Mesenchymal stem cell (in vitro differentiated cells and primary cell): ENCODE measurements at regions not wholly inside any gene's neighbourhood (a gene's known extent, or its start where the extent isn't known, plus 50 kb on each side); places are given as distances from the start of the nearest gene placed in this dataset.

Experiments
- DNase-seq: peaks from one replicate; pipeline ENCODE4 v3.0.0-alpha.2; 2013
- H2AFZ ChIP-seq: one replicate; pipeline ENCODE4 v1.6.1; 2013; ENCODE audit warnings: low read depth, mild to moderate bottlenecking, control low read depth, inconsistent platforms, low read length, moderate library complexity
- H2AK5ac ChIP-seq: 2 replicates; pipeline ENCODE4 v1.6.1; 2013; ENCODE audit warnings: low read length, moderate library complexity, mild to moderate bottlenecking, inconsistent platforms; ENCODE audit not compliant: severe bottlenecking
- H2BK120ac ChIP-seq: one replicate; pipeline ENCODE4 v1.6.1; 2013; ENCODE audit warnings: low read depth, mild to moderate bottlenecking, inconsistent platforms, low read length, moderate library complexity
- H2BK12ac ChIP-seq, 2 experiments: one replicate each; pipeline ENCODE4 v1.6.1; 2013; ENCODE audit warnings: inconsistent platforms in 2 of 2, low read length in 2 of 2, mild to moderate bottlenecking in 2 of 2, moderate library complexity in 2 of 2, control low read depth in 1 of 2
- H2BK15ac ChIP-seq: one replicate; pipeline ENCODE4 v1.6.1; 2013; ENCODE audit warnings: mild to moderate bottlenecking, low read depth, inconsistent platforms; ENCODE audit not compliant: poor library complexity, severe bottlenecking
- H2BK5ac ChIP-seq: 2 replicates; pipeline ENCODE4 v1.6.1; 2013; ENCODE audit warnings: low read depth, mild to moderate bottlenecking, low read length, control low read depth, inconsistent platforms; ENCODE audit not compliant: poor library complexity, severe bottlenecking
- H3K14ac ChIP-seq, 2 experiments: one replicate each; pipeline ENCODE4 v1.6.1; 2013; ENCODE audit warnings: inconsistent platforms in 2 of 2, low read length in 2 of 2, control low read depth in 1 of 2, mild to moderate bottlenecking in 1 of 2, moderate library complexity in 1 of 2
- H3K18ac ChIP-seq, 2 experiments: one replicate each; pipeline ENCODE4 v1.6.1; 2013; ENCODE audit warnings: inconsistent platforms in 2 of 2, low read length in 2 of 2, control low read depth in 1 of 2, low read depth in 1 of 2, mild to moderate bottlenecking in 1 of 2
- H3K23ac ChIP-seq, 2 experiments: one replicate each; pipeline ENCODE4 v1.6.1; 2013; ENCODE audit warnings: inconsistent platforms in 2 of 2, low read length in 2 of 2, mild to moderate bottlenecking in 2 of 2, moderate library complexity in 2 of 2, control low read depth in 1 of 2
- H3K27ac ChIP-seq: 2 replicates; pipeline ENCODE4 v1.5.1; 2013; ENCODE audit warnings: mild to moderate bottlenecking, moderate library complexity, low read length, control low read depth, inconsistent platforms; ENCODE audit not compliant: poor library complexity, severe bottlenecking
- H3K27me3 ChIP-seq, 2 experiments: 2 replicates each; pipeline versions ENCODE4 v1.6.1 to v1.7.0; 2013; ENCODE audit warnings: low read length in 2 of 2, mild to moderate bottlenecking in 2 of 2, moderate library complexity in 2 of 2, control low read depth in 1 of 2, inconsistent platforms in 1 of 2; ENCODE audit not compliant: control insufficient read depth in 1 of 2, insufficient read depth in 1 of 2
- H3K36me3 ChIP-seq, 2 experiments: 2 replicates each; pipeline versions ENCODE4 v1.6.1 to v1.7.0; 2013; ENCODE audit warnings: low read length in 2 of 2, control low read depth in 1 of 2, inconsistent platforms in 1 of 2, low read depth in 1 of 2, mild to moderate bottlenecking in 1 of 2; ENCODE audit not compliant: insufficient read depth in 2 of 2, control insufficient read depth in 1 of 2
- H3K4ac ChIP-seq, 2 experiments: one replicate each; pipeline ENCODE4 v1.6.1; 2013; ENCODE audit warnings: inconsistent platforms in 2 of 2, low read length in 2 of 2, mild to moderate bottlenecking in 2 of 2, moderate library complexity in 2 of 2, control low read depth in 1 of 2, low read depth in 1 of 2
- H3K4me1 ChIP-seq: 2 replicates; pipeline ENCODE4 v1.6.1; 2013; ENCODE audit warnings: low read depth, low read length, control low read depth; ENCODE audit not compliant: control insufficient read depth, insufficient read depth
- H3K4me2 ChIP-seq: 2 replicates; pipeline ENCODE4 v1.6.1; 2013; ENCODE audit warnings: low read length, mild to moderate bottlenecking, inconsistent platforms; ENCODE audit not compliant: poor library complexity, severe bottlenecking
- H3K4me3 ChIP-seq, 2 experiments: 2 replicates each; pipeline versions ENCODE4 v1.5.1 to v1.7.0; 2013; ENCODE audit warnings: low read length in 2 of 2, mild to moderate bottlenecking in 2 of 2, control low read depth in 1 of 2, low read depth in 1 of 2; ENCODE audit not compliant: insufficient read depth in 1 of 2
- H3K79me1 ChIP-seq: replicated peaks from 2 replicates; pipeline ENCODE4 v1.6.1; 2013; ENCODE audit warnings: mild to moderate bottlenecking, control low read depth, low read length, inconsistent platforms; ENCODE audit not compliant: poor library complexity, severe bottlenecking
- H3K9ac ChIP-seq: 2 replicates; pipeline ENCODE4 v1.7.0; 2013; ENCODE audit warnings: mild to moderate bottlenecking, low read length, moderate library complexity
- H3K9me3 ChIP-seq: 2 replicates; pipeline ENCODE4 v1.7.0; 2013; ENCODE audit warnings: mild to moderate bottlenecking, low read length; ENCODE audit not compliant: control insufficient read depth
- H4K8ac ChIP-seq: one replicate; pipeline ENCODE4 v1.6.1; 2013; ENCODE audit warnings: inconsistent platforms, mild to moderate bottlenecking, low read length, moderate library complexity
- H4K91ac ChIP-seq: one replicate; pipeline ENCODE4 v1.6.1; 2013; ENCODE audit warnings: mild to moderate bottlenecking, low read length, inconsistent platforms
- WGBS: methylation state at CpG from one replicate; pipeline ENCODE4 v1.1.7; 2013; ENCODE audit warnings: mixed read lengths; 5-methylcytosine and 5-hydroxymethylcytosine counted together

DNA sequence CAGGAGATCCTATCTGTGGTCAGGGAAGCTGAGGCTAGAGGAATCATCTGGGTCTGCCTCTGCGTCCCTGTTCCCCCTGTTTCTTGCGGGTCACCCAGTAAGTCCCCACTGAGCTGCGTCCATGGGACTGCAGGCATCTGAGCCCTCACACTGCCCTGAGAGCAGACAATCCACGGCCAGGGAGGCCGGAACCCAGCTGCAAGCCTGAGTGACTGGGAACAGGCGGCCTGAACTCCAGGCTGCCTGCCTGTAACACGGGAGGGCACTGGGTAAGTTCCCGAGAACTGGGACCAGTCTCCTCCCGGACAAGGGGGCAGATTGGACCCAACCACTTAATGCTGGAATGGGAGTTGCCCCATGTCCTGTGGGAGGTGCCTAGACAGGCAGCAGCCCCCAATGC, 727.4 kb downstream of the BRD1 start:
- Histone ChIP-seq H3K14ac (no peak overlapping the region), H2BK5ac (no peak overlapping the region), H2BK12ac (no peak overlapping the region), H3K18ac (no peak overlapping the region), H3K9me3 (no peaks in the 10 kb centered on the region), H4K8ac (no peak overlapping the region), H4K91ac (no peak overlapping the region), H2BK120ac (no peak overlapping the region), H3K4ac (no peak overlapping the region), H2AFZ (no peak overlapping the region), H3K9ac (no peak overlapping the region), H3K4me1 (peaks cover 2% of the 10 kb centered on the region), H3K27me3 (peaks cover 0 to 8% of the 10 kb centered on the region in 2 experiments), H3K27ac (no peak overlapping the region), H2BK15ac (no peak overlapping the region), H3K79me1 (no peaks in the 10 kb centered on the region), H3K4me3 (no peak overlapping the region), H3K23ac (no peak overlapping the region), H3K36me3 (peaks cover 0 to 3% of the 10 kb centered on the region in 2 experiments), H3K4me2 (no peak overlapping the region), H2AK5ac (no peak overlapping the region)
- DNase-seq, result no peak
- 81% methylated on average over 9 of the region's 9 CpGs for WGBS

DNA sequence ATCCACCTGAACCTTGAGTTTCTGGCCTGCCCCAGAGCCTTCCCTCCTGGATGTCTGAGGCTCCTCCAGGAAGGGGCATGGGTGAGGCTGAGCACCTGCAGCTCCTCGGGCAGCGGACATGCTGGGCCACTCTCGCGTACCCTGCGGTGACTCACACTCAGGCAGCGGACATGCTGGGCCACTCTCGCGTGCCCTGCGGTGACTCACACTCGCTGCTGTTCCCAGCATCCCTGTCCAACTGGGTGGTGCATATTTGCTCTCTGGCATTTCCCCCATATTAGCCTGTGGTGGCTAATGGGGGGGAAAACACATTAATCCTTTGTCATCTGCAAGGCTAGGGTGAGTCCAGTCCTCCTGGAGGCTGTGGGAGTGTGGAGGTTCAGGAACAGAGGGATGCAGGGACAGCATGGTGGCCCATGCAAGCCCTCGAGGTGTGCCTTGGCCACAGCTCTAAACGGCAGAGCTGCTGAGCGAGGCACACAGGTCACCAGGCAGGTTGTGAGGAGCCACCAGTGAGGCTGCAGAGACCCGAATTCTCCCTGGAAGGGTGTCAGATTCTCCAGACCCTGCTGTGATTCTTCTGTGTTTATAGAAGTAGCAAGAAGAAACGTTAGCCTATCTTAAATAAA, 728.1 kb downstream of the BRD1 start:
- Histone ChIP-seq H2AK5ac (no peak overlapping the region), H3K9ac (no peak overlapping the region), H3K18ac (no peak overlapping the region), H3K4ac (no peak overlapping the region), H3K36me3 (peaks cover 0 to 3% of the 10 kb centered on the region in 2 experiments), H3K4me2 (no peak overlapping the region), H2BK12ac (no peak overlapping the region), H2BK120ac (no peak overlapping the region), H4K91ac (no peak overlapping the region), H2BK15ac (no peak overlapping the region), H3K4me1 (peaks cover 2% of the 10 kb centered on the region), H2BK5ac (no peak overlapping the region), H3K4me3 (no peak overlapping the region), H4K8ac (no peak overlapping the region), H2AFZ (no peak overlapping the region), H3K27ac (no peak overlapping the region), H3K14ac (no peak overlapping the region), H3K27me3 (peaks cover 0 to 5% of the 10 kb centered on the region in 2 experiments), H3K9me3 (no peaks in the 10 kb centered on the region), H3K79me1 (no peaks in the 10 kb centered on the region), H3K23ac (no peak overlapping the region)
- WGBS, result 72% methylated on average over 13 of the region's 15 CpGs
- no peak for DNase-seq

DNA sequence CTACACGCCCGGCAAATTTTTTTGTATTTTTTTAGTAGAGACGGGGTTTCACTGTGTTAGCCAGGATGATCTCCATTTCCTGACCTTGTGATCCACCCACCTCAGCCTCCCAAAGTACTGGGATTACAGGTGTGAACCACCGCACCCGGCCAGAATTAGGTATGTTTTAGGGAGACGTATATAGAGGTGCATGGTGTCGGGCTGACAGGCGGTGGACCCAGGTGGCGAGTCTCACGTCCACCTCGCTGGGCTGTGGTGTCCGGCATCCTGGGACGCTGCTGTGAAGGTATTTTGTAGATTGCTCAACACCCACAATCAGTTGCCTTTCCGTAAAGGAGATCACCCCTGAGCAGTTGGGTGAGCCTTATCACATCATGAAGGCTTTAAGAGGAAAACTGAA, 728.6 kb downstream of the BRD1 start:
- H3K27ac ChIP-seq, result no peak overlapping the region
- H3K18ac ChIP-seq, result no peak overlapping the region
- H4K91ac ChIP-seq, result no peak overlapping the region
- H3K9me3 ChIP-seq, result no peaks in the 10 kb centered on the region
- H2BK120ac ChIP-seq, result no peak overlapping the region
- H2BK15ac ChIP-seq, result no peak overlapping the region
- H3K36me3 ChIP-seq, result peaks cover 0 to 3% of the 10 kb centered on the region in 2 experiments
- no peak overlapping the region for H3K4me3 ChIP-seq
- no peak overlapping the region for H3K9ac ChIP-seq
- WGBS, result 90% methylated on average over 11 of the region's 14 CpGs
- no peak overlapping the region for H3K23ac ChIP-seq
- H3K4me1 ChIP-seq, result peaks cover 2% of the 10 kb centered on the region
- no peak for DNase-seq
- no peak overlapping the region for H4K8ac ChIP-seq
- no peak overlapping the region for H3K4me2 ChIP-seq
- H3K14ac ChIP-seq, result no peak overlapping the region
- no peak overlapping the region for H3K4ac ChIP-seq
- H2BK12ac ChIP-seq, result no peak overlapping the region
- no peak overlapping the region for H2BK5ac ChIP-seq
- no peaks in the 10 kb centered on the region for H3K79me1 ChIP-seq
- no peak overlapping the region for H2AFZ ChIP-seq
- H2AK5ac ChIP-seq, result no peak overlapping the region
- peaks cover 0 to 5% of the 10 kb centered on the region in 2 experiments for H3K27me3 ChIP-seq

DNA sequence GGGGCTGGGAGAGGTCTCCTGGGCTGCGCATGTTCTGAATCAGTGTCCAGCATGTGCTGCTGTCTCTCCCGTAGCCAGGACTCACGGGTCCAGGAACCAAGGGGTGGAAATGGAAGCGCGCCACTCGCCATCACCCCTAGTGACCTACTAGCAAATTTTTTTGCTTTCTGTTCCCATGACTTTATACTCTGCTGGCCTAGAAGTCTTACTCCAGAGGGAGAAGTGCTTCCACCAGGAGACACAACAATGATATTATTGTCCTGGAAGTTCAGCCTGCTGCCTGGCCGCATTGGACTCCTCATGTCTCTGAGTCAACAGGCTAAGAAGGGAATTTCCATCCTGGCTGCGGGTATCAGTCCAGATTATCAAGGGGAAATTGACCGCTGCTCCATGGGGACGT, 729.7 kb downstream of the BRD1 start:
- H2AFZ ChIP-seq, result no peak overlapping the region
- H3K23ac ChIP-seq, result no peak overlapping the region
- peaks cover 2% of the 10 kb centered on the region for H3K4me1 ChIP-seq
- H3K9ac ChIP-seq, result no peak overlapping the region
- H3K9me3 ChIP-seq, result no peaks in the 10 kb centered on the region
- H2AK5ac ChIP-seq, result no peak overlapping the region
- no peak overlapping the region for H2BK120ac ChIP-seq
- H3K27me3 ChIP-seq, result peaks cover 0 to 5% of the 10 kb centered on the region in 2 experiments
- WGBS, result 80% methylated on average over 10 of the region's 10 CpGs
- peaks cover 0 to 3% of the 10 kb centered on the region in 2 experiments for H3K36me3 ChIP-seq
- no peak overlapping the region for H4K91ac ChIP-seq
- no peak overlapping the region for H3K27ac ChIP-seq
- H3K18ac ChIP-seq, result no peak overlapping the region
- H3K4ac ChIP-seq, result no peak overlapping the region
- H2BK15ac ChIP-seq, result no peak overlapping the region
- H2BK5ac ChIP-seq, result no peak overlapping the region
- no peak overlapping the region for H3K14ac ChIP-seq
- H3K79me1 ChIP-seq, result no peaks in the 10 kb centered on the region
- H4K8ac ChIP-seq, result no peak overlapping the region
- no peak overlapping the region for H3K4me2 ChIP-seq
- H3K4me3 ChIP-seq, result no peak overlapping the region
- no peak overlapping the region for H2BK12ac ChIP-seq
- DNase-seq, result no peak
